ENCODE measurements at regions not wholly inside any gene's neighbourhood (a gene's known extent, or its start where the extent isn't known, plus 50 kb on each side); places are given as distances from the start of the nearest gene placed in this dataset.
A peak's percentile ranks its signal among the peaks of the same experiment; 100 is the strongest.

GRCh38 chr2:235347691-235348090, 146.2 kb upstream of the AGAP1 start:
- ChIA-PET CTCF (no interaction called here), POLR2A (no interaction called here)
- DNase-seq (ENCODE audit: low read depth, low spot score), result no peak
- Histone ChIP-seq H3K4me3 (replicated peaks in 1 of 3; ENCODE audit: insufficient read depth in 1 of 3, low read depth in 1 of 3, low read length in 3 of 3) (no peak overlapping the region), H3K9me3 (replicated peaks; ENCODE audit: control insufficient read depth, insufficient read depth, low read length) (no peaks in the 10 kb centered on the region), H2AFZ (ENCODE audit: low read depth, low read length) (no peak overlapping the region), H3K9ac (replicated peaks; ENCODE audit: extremely low read depth, insufficient read depth, low read length) (no peak overlapping the region), H3K27me3 (ENCODE audit: control insufficient read depth in 2 of 2, insufficient read depth in 2 of 2, low read length in 2 of 2) (no peaks in the 10 kb centered on the region), H3K79me2 (ENCODE audit: control insufficient read depth, insufficient read depth, low read length) (no peaks in the 10 kb centered on the region), H3K36me3 (ENCODE audit: control insufficient read depth in 2 of 2, extremely low read depth in 1 of 2, insufficient read depth in 2 of 2, low read length in 2 of 2) (no peaks in the 10 kb centered on the region), H3K9me1 (replicated peaks; ENCODE audit: control insufficient read depth, extremely low read depth, insufficient read depth, low read length) (no peaks in the 10 kb centered on the region), H4K20me1 (replicated peaks; ENCODE audit: control insufficient read depth, extremely low read depth, insufficient read depth, low read length) (no peaks in the 10 kb centered on the region), H3K27ac (ENCODE audit: insufficient read depth, low read depth, low read length) (no peak overlapping the region), H3K4me2 (ENCODE audit: insufficient read depth, low read length) (no peak overlapping the region), H3K4me1 (ENCODE audit: control insufficient read depth, extremely low read depth, insufficient read depth, low read length) (no peaks in the 10 kb centered on the region)
- dilution Hi-C loops (cut with MboI; ENCODE audit: extremely low pct_ligation_motif_present, low sequenced_read_pairs), result no loop called here
- intact Hi-C loops (cut with micrococcal nuclease), result no loop called here
- TF ChIP-seq GATA2 (IDR thresholded peaks at IDR 0.05; ENCODE audit: insufficient read depth, insufficient read length, low read depth, low read length) (no peak), JUN (IDR thresholded peaks at IDR 0.05; ENCODE audit: borderline replicate concordance, insufficient read depth, insufficient read length, low read depth) (peak; percentile 36), FOS (IDR thresholded peaks at IDR 0.05; ENCODE audit: borderline replicate concordance, insufficient read depth, low read length) (peak; percentile 52)
- no peak for FAIRE-seq
- no TSS peak for BruUV-seq (replicated peaks)

GRCh38 chr2:235348329-235348728, 145.5 kb upstream of the AGAP1 start:
- FAIRE-seq, result no peak

More at GRCh38 chr2:235348329-235348728, 145.5 kb upstream of the AGAP1 start:
- Histone ChIP-seq H3K4me1 (ENCODE audit: control insufficient read depth, extremely low read depth, insufficient read depth, low read length) (no peaks in the 10 kb centered on the region), H2AFZ (ENCODE audit: low read depth, low read length) (no peak overlapping the region), H3K79me2 (ENCODE audit: control insufficient read depth, insufficient read depth, low read length) (no peaks in the 10 kb centered on the region), H3K36me3 (ENCODE audit: control insufficient read depth in 2 of 2, extremely low read depth in 1 of 2, insufficient read depth in 2 of 2, low read length in 2 of 2) (no peaks in the 10 kb centered on the region), H3K9me3 (replicated peaks; ENCODE audit: control insufficient read depth, insufficient read depth, low read length) (no peaks in the 10 kb centered on the region), H3K4me2 (ENCODE audit: insufficient read depth, low read length) (no peak overlapping the region), H3K4me3 (replicated peaks in 1 of 3; ENCODE audit: insufficient read depth in 1 of 3, low read depth in 1 of 3, low read length in 3 of 3) (no peak overlapping the region), H3K27me3 (ENCODE audit: control insufficient read depth in 2 of 2, insufficient read depth in 2 of 2, low read length in 2 of 2) (no peaks in the 10 kb centered on the region), H3K9me1 (replicated peaks; ENCODE audit: control insufficient read depth, extremely low read depth, insufficient read depth, low read length) (no peaks in the 10 kb centered on the region), H4K20me1 (replicated peaks; ENCODE audit: control insufficient read depth, extremely low read depth, insufficient read depth, low read length) (no peaks in the 10 kb centered on the region), H3K27ac (ENCODE audit: insufficient read depth, low read depth, low read length) (no peak overlapping the region), H3K9ac (replicated peaks; ENCODE audit: extremely low read depth, insufficient read depth, low read length) (no peak overlapping the region)
- POLR2A ChIA-PET, result no interaction called here
- BruUV-seq (replicated peaks), result no TSS peak
- DNase-seq (ENCODE audit: low read depth, low spot score), result no peak
- CTCF ChIA-PET, result no interaction called here
- TF ChIP-seq POLR2AphosphoS5 (IDR thresholded peaks at IDR 0.05; ENCODE audit: insufficient read depth, low read depth, low read length) (no peak), MYC (IDR thresholded peaks at IDR 0.05; ENCODE audit: low read depth, low read length) (no peak), JUN (IDR thresholded peaks at IDR 0.05; ENCODE audit: borderline replicate concordance, insufficient read depth, insufficient read length, low read depth) (no peak), GATA2 (IDR thresholded peaks at IDR 0.05; ENCODE audit: insufficient read depth, insufficient read length, low read depth, low read length) (no peak), EZH2 (IDR thresholded peaks at IDR 0.05; ENCODE audit: borderline replicate concordance, low read depth, low read length, severe bottlenecking) (no peak), POLR2A (IDR thresholded peaks at IDR 0.05; ENCODE audit: low read depth, low read length) (no peak), CTCF (IDR thresholded peaks at IDR 0.05; ENCODE audit: extremely low read depth in 1 of 2, insufficient read depth in 1 of 2, low read depth in 1 of 2, low read length in 2 of 2) (no peak), FOS (IDR thresholded peaks at IDR 0.05; ENCODE audit: borderline replicate concordance, insufficient read depth, low read length) (no peak), MAX (IDR thresholded peaks at IDR 0.05; ENCODE audit: insufficient read depth, insufficient read length) (no peak)
- dilution Hi-C loops (cut with MboI; ENCODE audit: extremely low pct_ligation_motif_present, low sequenced_read_pairs), result no loop called here
- intact Hi-C loops (cut with micrococcal nuclease), result no loop called here
